ENCODE measurements at regions not wholly inside any gene's neighbourhood (a gene's known extent, or its start where the extent isn't known, plus 50 kb on each side); places are given as distances from the start of the nearest gene placed in this dataset.

DNA sequence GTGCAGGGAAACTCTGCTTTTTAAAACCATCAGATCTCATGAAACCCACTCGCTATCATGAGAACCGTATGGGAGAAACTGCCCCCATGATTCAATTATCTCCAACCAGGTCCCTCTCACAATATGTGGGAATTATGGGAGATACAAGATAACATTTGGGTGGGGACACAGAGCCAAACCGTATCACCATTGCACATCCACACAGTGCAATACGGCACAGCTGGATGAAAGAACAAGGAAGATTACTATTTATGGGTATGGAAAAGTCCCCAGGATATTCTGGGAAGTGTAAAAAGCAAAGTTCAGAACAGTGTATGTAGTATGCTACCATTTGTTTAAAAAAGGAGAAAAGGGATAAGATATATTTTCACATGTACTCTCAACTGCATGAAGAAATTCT is 290.1 kb downstream of the PIK3C3 start:
- TF ChIP-seq POLR2A (IDR thresholded peaks at IDR 0.05) (no peak), EP300 (IDR thresholded peaks at IDR 0.05; ENCODE audit: low read depth) (no peak), POLR2AphosphoS5 (IDR thresholded peaks at IDR 0.05) (no peak)
- TF ChIP-seq, protein P1, sequence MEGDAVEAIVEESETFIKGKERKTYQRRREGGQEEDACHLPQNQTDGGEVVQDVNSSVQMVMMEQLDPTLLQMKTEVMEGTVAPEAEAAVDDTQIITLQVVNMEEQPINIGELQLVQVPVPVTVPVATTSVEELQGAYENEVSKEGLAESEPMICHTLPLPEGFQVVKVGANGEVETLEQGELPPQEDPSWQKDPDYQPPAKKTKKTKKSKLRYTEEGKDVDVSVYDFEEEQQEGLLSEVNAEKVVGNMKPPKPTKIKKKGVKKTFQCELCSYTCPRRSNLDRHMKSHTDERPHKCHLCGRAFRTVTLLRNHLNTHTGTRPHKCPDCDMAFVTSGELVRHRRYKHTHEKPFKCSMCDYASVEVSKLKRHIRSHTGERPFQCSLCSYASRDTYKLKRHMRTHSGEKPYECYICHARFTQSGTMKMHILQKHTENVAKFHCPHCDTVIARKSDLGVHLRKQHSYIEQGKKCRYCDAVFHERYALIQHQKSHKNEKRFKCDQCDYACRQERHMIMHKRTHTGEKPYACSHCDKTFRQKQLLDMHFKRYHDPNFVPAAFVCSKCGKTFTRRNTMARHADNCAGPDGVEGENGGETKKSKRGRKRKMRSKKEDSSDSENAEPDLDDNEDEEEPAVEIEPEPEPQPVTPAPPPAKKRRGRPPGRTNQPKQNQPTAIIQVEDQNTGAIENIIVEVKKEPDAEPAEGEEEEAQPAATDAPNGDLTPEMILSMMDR (IDR thresholded peaks at IDR 0.05), result no peak
